Stimulated activated CD4-positive, alpha-beta T cell treated with anti-CD3 and anti-CD28 coated beads, Interleukin-4, amount 100 ng/mL, for 24 hours (primary cell): ENCODE measurements at regions not wholly inside any gene's neighbourhood (a gene's known extent, or its start where the extent isn't known, plus 50 kb on each side); places are given as distances from the start of the nearest gene placed in this dataset.
A peak's percentile ranks its signal among the peaks of the same experiment; 100 is the strongest.
"Not testable (repeated sequence)": the region's sequence is repeated elsewhere in the genome, so short reads cannot be mapped to it uniquely, and the experiment has no call there.

ENCODE experiments used
- DNase-seq: peaks from one replicate; pipeline ENCODE4 v3.0.0-alpha.2; 2020

DNA sequence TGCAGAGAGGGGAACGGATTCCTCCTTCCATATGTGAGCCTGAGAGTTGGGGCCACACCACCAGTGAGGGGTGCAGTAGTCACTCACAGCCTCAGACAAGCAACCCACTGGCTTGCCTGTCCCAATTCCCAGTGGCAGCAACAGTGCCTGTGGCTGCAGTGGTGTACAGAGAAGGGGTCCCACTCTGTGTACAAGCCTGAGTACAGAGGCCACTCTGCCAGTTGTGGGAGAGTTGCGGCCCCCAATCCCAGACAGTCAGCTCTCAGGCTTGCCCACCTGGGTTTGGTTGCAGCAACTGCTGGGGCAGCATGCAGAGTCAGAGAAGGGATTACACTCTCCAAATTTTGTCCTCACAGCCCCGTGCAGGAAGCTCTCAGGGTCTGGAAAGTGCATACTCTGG, 133.2 kb upstream of the RFX3 start:
- DNase-seq = no peak

- no peak for DNase-seq
Observed at GRCh38 chr9:3656224-3656623, 130.4 kb upstream of the RFX3 start.

- DNase-seq = no peak
Observed at GRCh38 chr9:3650994-3651622, 125.3 kb upstream of the RFX3 start.

GRCh38 chr9:3648722-3649246, 123.0 kb upstream of the RFX3 start:
- DNase-seq = no peak

DNA sequence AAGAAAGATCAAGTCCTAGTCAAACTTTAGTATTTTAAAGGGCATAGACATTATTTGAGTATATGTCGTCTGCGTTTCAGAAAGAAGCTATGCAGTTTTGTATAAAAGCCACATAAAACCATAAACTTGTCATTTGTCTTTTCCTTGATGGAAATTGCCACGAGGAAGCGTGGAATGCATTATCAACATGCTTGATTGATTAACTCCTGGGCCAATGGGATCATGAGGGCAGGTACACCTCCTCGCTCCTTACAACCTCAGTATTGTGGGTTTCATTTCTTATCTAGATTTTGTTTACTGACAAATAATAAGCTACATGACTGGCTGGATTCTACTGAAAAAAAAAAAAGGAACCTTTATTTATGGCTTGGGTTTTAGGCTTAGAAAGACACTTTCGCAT, 122.5 kb upstream of the RFX3 start:
- DNase-seq = no peak

GRCh38 chr9:3647652-3648051, 121.9 kb upstream of the RFX3 start:
- DNase-seq = no peak

GRCh38 chr9:3646226-3646625, 120.4 kb upstream of the RFX3 start:
- no peak for DNase-seq

DNA sequence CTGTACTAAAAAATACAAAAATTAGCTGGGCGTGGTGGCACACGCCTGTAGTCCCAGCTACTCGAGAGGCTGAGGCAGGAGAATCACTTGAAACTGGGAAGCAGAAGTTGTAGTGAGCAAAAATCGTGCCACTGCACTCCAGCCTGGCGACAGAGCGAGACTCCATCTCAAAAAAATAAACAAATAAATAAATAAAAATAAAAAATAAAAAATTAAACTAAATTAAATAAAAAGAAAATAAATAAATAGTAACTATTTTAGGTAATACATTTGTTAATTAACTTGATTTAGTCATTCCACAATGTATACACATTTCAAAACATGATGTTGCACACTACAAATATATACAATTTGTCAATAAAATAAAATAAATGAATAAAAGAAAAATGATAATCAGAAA, 116.3 kb upstream of the RFX3 start:
- DNase-seq = not testable (repeated sequence)

DNA sequence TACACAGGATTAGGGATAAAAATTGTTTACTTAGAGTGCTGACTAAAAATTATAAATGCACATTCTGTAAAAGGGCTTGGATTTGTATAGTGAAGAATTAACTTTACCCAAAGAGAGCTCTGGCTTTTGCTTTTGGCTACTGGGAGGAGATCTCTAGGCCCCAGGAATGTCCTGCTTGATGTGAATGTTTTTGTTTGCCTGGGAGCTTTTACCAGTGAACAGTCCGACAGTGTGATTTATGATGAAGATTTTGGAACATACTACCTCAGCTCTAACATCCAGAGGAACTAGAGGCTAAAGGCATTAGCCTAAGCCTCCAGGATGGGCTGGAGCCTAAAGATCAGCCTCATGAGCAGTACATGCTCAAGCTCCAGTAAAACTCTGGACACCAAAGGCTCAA, 103.7 kb upstream of the RFX3 start:
- DNase-seq = no peak

DNA sequence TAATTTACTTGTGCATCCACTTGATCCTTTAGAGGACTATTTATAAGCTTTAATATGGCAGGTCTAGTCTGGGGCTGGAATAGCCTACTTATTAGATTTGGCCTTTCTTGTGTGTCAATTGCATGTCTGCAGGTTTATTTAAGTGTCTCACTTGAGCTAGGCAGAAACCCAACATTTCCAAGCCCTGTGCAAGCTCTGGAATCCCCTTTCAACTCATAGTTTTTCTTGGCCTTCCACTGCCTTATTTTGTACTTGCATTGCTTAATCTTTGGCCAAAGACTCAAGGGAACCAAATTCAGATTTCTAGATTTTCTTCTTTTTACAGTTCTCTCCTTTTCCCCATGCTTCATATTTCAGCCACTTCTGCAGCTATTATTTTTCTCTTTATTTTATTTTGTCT, 102.4 kb upstream of the RFX3 start:
- DNase-seq = no peak

- no peak for DNase-seq
Observed at GRCh38 chr9:3608011-3608410, 82.2 kb upstream of the RFX3 start.

- no peak for DNase-seq
Observed at GRCh38 chr9:3600672-3601071, 74.9 kb upstream of the RFX3 start.

DNA sequence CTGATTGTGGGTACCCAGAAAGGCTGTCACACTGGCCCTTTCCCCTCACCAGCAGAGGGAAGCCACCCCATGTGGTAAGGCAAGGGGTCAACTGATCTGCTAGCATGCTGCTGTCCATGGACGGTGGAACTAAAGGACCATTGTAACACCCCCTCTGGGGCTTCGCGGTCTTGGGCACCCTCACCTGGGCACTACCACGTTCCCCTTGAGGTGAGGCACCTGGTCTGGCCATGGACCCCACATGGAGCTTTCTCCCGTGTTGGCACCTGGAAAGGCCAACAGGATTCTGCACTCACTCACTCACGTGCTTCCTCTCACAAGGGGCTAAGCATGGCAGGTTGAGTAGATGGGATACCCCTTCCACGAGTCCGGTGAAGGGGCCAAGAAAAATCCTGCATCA, 72.0 kb upstream of the RFX3 start:
- no peak for DNase-seq

DNA sequence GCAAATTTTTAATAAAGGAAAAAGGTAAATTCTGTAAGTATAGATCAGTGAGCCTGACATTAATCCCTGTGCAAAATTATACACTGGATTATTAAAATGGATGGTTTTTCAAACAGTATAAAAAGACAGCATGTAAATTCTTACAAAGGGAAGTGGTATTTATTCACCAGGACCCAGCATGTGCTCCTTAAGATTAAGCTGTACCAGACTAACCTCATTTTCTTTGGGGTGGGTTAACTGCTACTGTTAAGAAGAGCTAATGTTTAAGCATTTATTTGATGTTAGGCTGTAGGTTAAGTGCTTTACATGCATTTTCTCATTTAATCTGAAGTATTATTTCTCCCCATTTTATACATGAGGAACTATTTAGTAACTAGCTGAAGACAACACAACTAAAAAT, 60.3 kb upstream of the RFX3 start:
- DNase-seq = no peak

GRCh38 chr9:3585606-3586005, 59.8 kb upstream of the RFX3 start:
- no peak for DNase-seq

DNA sequence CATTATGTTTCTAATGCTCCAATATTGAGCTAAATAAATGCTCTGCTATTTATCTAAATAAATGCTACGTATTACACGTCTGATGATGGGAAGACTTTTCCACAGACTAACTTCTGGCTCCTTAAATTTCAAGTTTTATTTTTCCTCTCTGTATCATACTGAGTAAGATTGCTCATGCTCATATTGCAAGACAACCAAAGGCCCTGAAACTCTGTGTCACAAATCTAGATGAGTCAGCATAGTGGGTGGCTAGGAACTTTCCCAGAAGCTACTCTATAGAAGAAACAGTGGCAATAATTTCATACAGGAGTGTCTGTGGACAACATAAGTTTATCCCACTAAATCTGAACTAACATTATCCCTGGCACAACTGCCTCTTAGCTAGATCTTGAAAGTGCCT, 53.0 kb upstream of the RFX3 start:
- DNase-seq = peak; percentile 34

GRCh38 chr9:3576328-3576727, 50.5 kb upstream of the RFX3 start:
- DNase-seq = no peak

DNA sequence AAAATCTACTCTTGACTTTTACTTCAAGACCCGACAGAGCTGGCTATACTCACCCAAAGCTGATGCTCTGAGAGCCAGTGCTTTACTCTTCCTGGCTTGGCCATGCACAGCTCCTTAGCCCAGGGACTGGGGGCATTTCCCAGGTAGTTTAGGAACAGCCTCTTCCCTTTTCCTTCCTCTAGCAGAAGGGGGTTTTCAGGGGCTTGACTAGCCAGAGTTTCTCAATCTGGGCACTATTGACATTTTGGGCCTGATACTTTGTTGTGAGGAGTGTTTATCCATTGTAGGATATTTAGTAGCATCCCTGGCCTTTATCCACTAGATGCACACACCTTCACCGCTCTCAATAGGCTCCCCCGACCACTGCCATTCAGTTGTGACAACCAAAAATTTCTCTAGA, 50.0 kb upstream of the RFX3 start:
- no peak for DNase-seq
